Tibial nerve (tissue), 4 donors: ENCODE measurements at regions not wholly inside any gene's neighbourhood (a gene's known extent, or its start where the extent isn't known, plus 50 kb on each side); places are given as distances from the start of the nearest gene placed in this dataset.

Experiments used
- DNase-seq, 2 donors: peaks; one replicate each; pipeline ENCODE4 v3.0.0-alpha.2; 2019; ENCODE audit warnings: low spot score in 2 of 2
- H3K27ac ChIP-seq, 4 donors: fragments of 200-600 bp; sonication (generic) in 3 of 4; one replicate each; pipeline ENCODE4 v1.5.1; 2017 to 2019; ENCODE audit warnings: mild to moderate bottlenecking in 1 of 4
- H3K27me3 ChIP-seq, 2 donors: fragments of 200-600 bp; sonication (generic) in 1 of 2; one replicate each; pipeline versions ENCODE4 v1.5.1 to v1.6.0; 2017 to 2019
- H3K36me3 ChIP-seq, 3 donors: fragments of 200-600 bp; sonication (generic); one replicate each; pipeline ENCODE4 v1.5.1; 2018 to 2019
- H3K4me1 ChIP-seq, 4 donors: fragments of 200-600 bp; sonication (generic) in 3 of 4; one replicate each; pipeline ENCODE4 v1.5.1; 2017 to 2019
- H3K4me3 ChIP-seq, 4 donors: fragments of 200-600 bp; sonication (generic) in 3 of 4; one replicate each; pipeline ENCODE4 v1.5.1; 2017 to 2019; ENCODE audit warnings: mild to moderate bottlenecking in 1 of 4, moderate library complexity in 1 of 4
- H3K9me3 ChIP-seq, 4 donors: fragments of 200-600 bp; sonication (generic) in 3 of 4; one replicate each; pipeline ENCODE4 v1.5.1; 2017 to 2019
- CTCF ChIP-seq, 5 experiments: fragments of 200-600 bp in 3 of 5; fragments of 450-650 bp in 2 of 5; sonication (generic) in 3 of 5; IDR thresholded peaks; one replicate each; pipeline ENCODE4 v1.5.1; 2016 to 2019; ENCODE audit warnings: antibody characterized with exemption in 5 of 5, mild to moderate bottlenecking in 3 of 5, moderate library complexity in 2 of 5
- EP300 ChIP-seq, 2 donors: sonication (generic); formaldehyde crosslinking; IDR thresholded peaks; one replicate each; pipeline ENCODE4 v1.6.1; 2017; ENCODE audit warnings: antibody characterized with exemption in 2 of 2, mild to moderate bottlenecking in 1 of 2
- POLR2A ChIP-seq, 2 donors: fragments of 450-650 bp; IDR thresholded peaks; one replicate each; pipeline ENCODE4 v1.6.1; 2017; ENCODE audit warnings: antibody characterized with exemption in 2 of 2, mild to moderate bottlenecking in 2 of 2, moderate library complexity in 2 of 2
- WGBS, 2 donors: methylation state at CpG; one replicate each; pipeline ENCODE4 v1.1.5; 2018; 5-methylcytosine and 5-hydroxymethylcytosine counted together

- no peaks in the 10 kb centered on the region for H3K36me3 ChIP-seq
- WGBS, 2 donors, result 85 to 94% methylated on average over 1 of the region's 1 CpG
- H3K9me3 ChIP-seq, result peaks cover 0 to 36% (median 0%) of the 10 kb centered on the region in 4 donors
- TF ChIP-seq EP300 (IDR thresholded peaks at IDR 0.05) (no peak), POLR2A (IDR thresholded peaks at IDR 0.05) (no peak), CTCF (IDR thresholded peaks at IDR 0.05) (no peak)
- H3K27ac ChIP-seq, result no peak overlapping the region
- H3K4me3 ChIP-seq, result no peak overlapping the region
- no peak for DNase-seq
- H3K27me3 ChIP-seq, result no peaks in the 10 kb centered on the region
- H3K4me1 ChIP-seq, result peaks cover 0 to 2% (median 0%) of the 10 kb centered on the region in 4 donors
Observed at GRCh38 chr5:9865574-9865973, 235.4 kb upstream of the TAS2R1 start.

- Histone ChIP-seq H3K27me3 (no peaks in the 10 kb centered on the region), H3K36me3 (no peaks in the 10 kb centered on the region), H3K4me3 (no peak overlapping the region), H3K4me1 (peaks cover 0 to 2% (median 0%) of the 10 kb centered on the region in 4 donors), H3K9me3 (peaks cover 0 to 36% (median 0%) of the 10 kb centered on the region in 4 donors), H3K27ac (no peak overlapping the region)
- TF ChIP-seq EP300 (IDR thresholded peaks at IDR 0.05) (no peak), CTCF (IDR thresholded peaks at IDR 0.05) (no peak), POLR2A (IDR thresholded peaks at IDR 0.05) (no peak)
- no peak for DNase-seq
- WGBS, 2 donors, result 91 to 95% methylated on average over 3 of the region's 3 CpGs
Observed at GRCh38 chr5:9864791-9865190, 234.6 kb upstream of the TAS2R1 start.

GRCh38 chr5:9863486-9863885 is 233.3 kb upstream of the TAS2R1 start:
- peaks cover 0 to 2% (median 0%) of the 10 kb centered on the region in 4 donors for H3K4me1 ChIP-seq
- DNase-seq, result no peak
- no peaks in the 10 kb centered on the region for H3K36me3 ChIP-seq
- H3K27ac ChIP-seq, result no peak overlapping the region
- no peak for TF ChIP-seq CTCF (IDR thresholded peaks at IDR 0.05)
- no peak for TF ChIP-seq EP300 (IDR thresholded peaks at IDR 0.05)
- TF ChIP-seq POLR2A (IDR thresholded peaks at IDR 0.05), result no peak
- WGBS, 2 donors, result 87 to 88% methylated on average over 6 of the region's 6 CpGs
- no peak overlapping the region for H3K4me3 ChIP-seq
- H3K9me3 ChIP-seq, result peaks cover 0 to 36% (median 0%) of the 10 kb centered on the region in 4 donors
- H3K27me3 ChIP-seq, result no peaks in the 10 kb centered on the region

GRCh38 chr5:9861666-9862256 is 231.6 kb upstream of the TAS2R1 start:
- peaks cover 0 to 24% (median 0%) of the 10 kb centered on the region in 4 donors for H3K9me3 ChIP-seq

More at GRCh38 chr5:9861666-9862256, 231.6 kb upstream of the TAS2R1 start:
- H3K4me3 ChIP-seq, result no peak overlapping the region
- TF ChIP-seq EP300 (IDR thresholded peaks at IDR 0.05) (no peak), CTCF (IDR thresholded peaks at IDR 0.05) (no peak), POLR2A (IDR thresholded peaks at IDR 0.05) (no peak)
- no peaks in the 10 kb centered on the region for H3K36me3 ChIP-seq
- DNase-seq, result no peak
- H3K27ac ChIP-seq, result no peak overlapping the region
- H3K4me1 ChIP-seq, result peaks cover 0 to 2% (median 0%) of the 10 kb centered on the region in 4 donors
- no peaks in the 10 kb centered on the region for H3K27me3 ChIP-seq
- 30 to 36% methylated on average over 8 of the region's 8 CpGs for WGBS, 2 donors
